GM20431 (cell line): ENCODE measurements at regions not wholly inside any gene's neighbourhood (a gene's known extent, or its start where the extent isn't known, plus 50 kb on each side); places are given as distances from the start of the nearest gene placed in this dataset.

Experiments
- in situ Hi-C: fragments of 300-500 bp; cut with MseI, MboI; formaldehyde crosslinking; loops from one replicate; pipeline ENCODE4 v1.15.0; 2020; ENCODE audit warnings: low sequenced_read_pairs; ENCODE audit not compliant: unreplicated experiment

- in situ Hi-C loops: no loop called here
Observed at GRCh38 chr7:88452646-88453045, 146.0 kb upstream of the STEAP4 start.

GRCh38 chr7:88450874-88451273 lies 144.2 kb upstream of the STEAP4 start:
- in situ Hi-C loops: no loop called here

- in situ Hi-C loops: no loop called here
Observed at GRCh38 chr7:88449410-88449809, 142.7 kb upstream of the STEAP4 start.

GRCh38 chr7:88442413-88442812 lies 135.7 kb upstream of the STEAP4 start:
- in situ Hi-C loops: no loop called here

- in situ Hi-C loops: no loop called here
Observed at GRCh38 chr7:88437132-88437531, 130.4 kb upstream of the STEAP4 start.

GRCh38 chr7:88432301-88432700 lies 125.6 kb upstream of the STEAP4 start:
- in situ Hi-C loops: no loop called here

- in situ Hi-C loops: no loop called here
Observed at GRCh38 chr7:88431882-88432281, 125.2 kb upstream of the STEAP4 start.

- in situ Hi-C loops: no loop called here
Observed at GRCh38 chr7:88429382-88429781, 122.7 kb upstream of the STEAP4 start.

GRCh38 chr7:88402529-88402928 lies 95.8 kb upstream of the STEAP4 start:
- in situ Hi-C loops: no loop called here

- in situ Hi-C loops: no loop called here
Observed at GRCh38 chr7:88401009-88401623, 94.4 kb upstream of the STEAP4 start.

- in situ Hi-C loops: no loop called here
Observed at GRCh38 chr7:88399696-88400240, 93.1 kb upstream of the STEAP4 start.

- in situ Hi-C loops: no loop called here
Observed at GRCh38 chr7:88399036-88399435, 92.3 kb upstream of the STEAP4 start.

GRCh38 chr7:88398459-88398858 lies 91.8 kb upstream of the STEAP4 start:
- in situ Hi-C loops: no loop called here

GRCh38 chr7:88396948-88397322 lies 90.2 kb upstream of the STEAP4 start:
- in situ Hi-C loops: no loop called here

- in situ Hi-C loops: no loop called here
Observed at GRCh38 chr7:88396295-88396947, 89.7 kb upstream of the STEAP4 start.

GRCh38 chr7:88395715-88396114 lies 89.0 kb upstream of the STEAP4 start:
- in situ Hi-C loops: no loop called here

GRCh38 chr7:88391247-88391646 lies 84.6 kb upstream of the STEAP4 start:
- in situ Hi-C loops: no loop called here

GRCh38 chr7:88387368-88387767 lies 80.7 kb upstream of the STEAP4 start:
- in situ Hi-C loops: no loop called here

- in situ Hi-C loops: no loop called here
Observed at GRCh38 chr7:88386665-88387156, 80.0 kb upstream of the STEAP4 start.

- in situ Hi-C loops: no loop called here
Observed at GRCh38 chr7:88377434-88377833, 70.7 kb upstream of the STEAP4 start.

- in situ Hi-C loops: no loop called here
Observed at GRCh38 chr7:88368686-88369085, 62.0 kb upstream of the STEAP4 start.

GRCh38 chr7:88366845-88367244 lies 60.2 kb upstream of the STEAP4 start:
- in situ Hi-C loops: no loop called here
